BE2C (cell line): ENCODE measurements at regions not wholly inside any gene's neighbourhood (a gene's known extent, or its start where the extent isn't known, plus 50 kb on each side); places are given as distances from the start of the nearest gene placed in this dataset.
A peak's percentile ranks its signal among the peaks of the same experiment; 100 is the strongest.

ENCODE experiments used
- DNase-seq: peaks from one replicate; pipeline ENCODE4 v3.0.0-alpha.2; 2020
- H3K27me3 ChIP-seq: fragments of 250-450 bp; sonication (Bioruptor Pico); 2 replicates; pipeline ENCODE4 v1.5.1; 2020; ENCODE audit warnings: mild to moderate bottlenecking
- H3K36me3 ChIP-seq: fragments of 250-450 bp; sonication (Bioruptor Pico); 2 replicates; pipeline ENCODE4 v1.5.1; 2020; ENCODE audit warnings: mild to moderate bottlenecking
- H3K4me1 ChIP-seq: fragments of 250-450 bp; sonication (Bioruptor Pico); 2 replicates; pipeline ENCODE4 v1.5.1; 2020
- H3K4me3 ChIP-seq: 2 replicates; pipeline ENCODE4 v1.5.1; 2011; ENCODE audit warnings: low read depth, low read length
- H3K9me3 ChIP-seq: fragments of 250-450 bp; sonication (Bioruptor Pico); 2 replicates; pipeline ENCODE4 v1.5.1; 2020
- CTCF ChIP-seq: IDR thresholded peaks from 2 replicates; pipeline ENCODE4 v1.5.1; 2012; ENCODE audit warnings: mild to moderate bottlenecking, low read depth, low read length

DNA sequence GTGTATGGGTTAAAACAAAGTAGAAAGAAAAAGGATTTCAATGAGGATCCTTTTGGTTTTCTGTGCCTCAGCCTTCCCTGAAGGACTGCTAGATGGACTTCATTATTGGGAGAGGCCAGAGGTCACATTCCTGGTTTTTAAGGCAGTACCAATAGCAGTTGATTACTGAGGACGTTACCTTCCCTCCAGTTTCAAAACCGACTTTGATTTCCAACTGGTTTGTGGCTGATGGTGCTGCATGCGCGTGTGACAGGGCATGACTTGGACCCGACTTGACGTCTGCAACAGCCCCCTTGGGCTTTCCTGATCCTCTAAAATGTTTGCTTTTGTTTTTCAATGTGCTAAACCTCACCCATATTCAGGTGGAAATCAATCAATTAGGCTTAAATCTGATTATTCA, 314.3 kb upstream of the ARGLU1 start:
- H3K27me3 ChIP-seq = 0 out of 2 replicates have a peak, but pooled peaks cover 2% of the 10 kb centered on the region
- no peak for TF ChIP-seq CTCF
- no peaks in the 10 kb centered on the region for H3K36me3 ChIP-seq
- H3K4me3 ChIP-seq = no peak overlapping the region
- H3K9me3 ChIP-seq = no peaks in the 10 kb centered on the region
- no peak for DNase-seq
- no peaks in the 10 kb centered on the region for H3K4me1 ChIP-seq

DNA sequence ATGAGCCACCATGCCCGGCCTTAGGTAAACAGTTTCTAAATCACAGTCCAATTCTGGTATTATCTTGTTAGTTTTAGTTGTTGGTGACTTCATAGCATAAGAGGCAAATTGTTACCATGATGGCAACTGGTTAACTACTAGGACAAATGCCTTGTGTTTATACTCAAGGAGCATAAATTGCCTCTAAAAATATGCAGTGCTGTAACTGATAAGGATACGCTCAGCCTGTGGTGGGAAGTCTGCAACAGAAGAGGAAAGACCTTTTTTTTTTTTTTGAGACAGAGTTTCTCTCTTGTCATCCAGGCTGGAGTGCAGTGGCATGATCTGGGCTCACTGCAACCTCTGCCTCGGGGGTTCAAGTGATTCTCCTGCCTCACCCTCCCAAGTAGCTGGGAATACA, 311.9 kb upstream of the ARGLU1 start:
- Histone ChIP-seq H3K4me1 (no peaks in the 10 kb centered on the region), H3K4me3 (no peak overlapping the region), H3K9me3 (no peaks in the 10 kb centered on the region), H3K36me3 (no peaks in the 10 kb centered on the region), H3K27me3 (0 out of 2 replicates have a peak, but pooled peaks cover 2% of the 10 kb centered on the region)
- no peak for TF ChIP-seq CTCF
- DNase-seq = no peak

DNA sequence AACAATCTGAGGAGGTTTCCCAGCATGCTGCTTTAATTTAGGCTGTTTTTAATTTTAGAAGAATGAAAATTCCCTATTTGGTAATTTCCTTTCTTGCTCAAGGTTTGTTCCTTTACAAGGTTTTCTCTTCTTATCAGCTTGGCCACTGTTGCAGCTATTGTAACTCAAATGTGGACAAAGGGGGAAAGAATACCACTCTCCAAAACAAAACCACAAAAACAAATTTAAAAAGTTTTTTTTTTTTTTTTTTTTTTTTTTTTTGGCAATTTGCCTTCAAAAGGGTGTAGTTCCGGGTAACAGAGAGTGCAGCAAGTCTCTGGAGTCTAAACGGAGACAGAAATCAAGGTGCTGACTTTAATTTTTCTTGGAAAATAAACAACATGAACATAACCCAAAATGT, 306.4 kb upstream of the ARGLU1 start:
- no peaks in the 10 kb centered on the region for H3K36me3 ChIP-seq
- no peaks in the 10 kb centered on the region for H3K4me1 ChIP-seq
- TF ChIP-seq CTCF = no peak
- DNase-seq = no peak
- no peaks in the 10 kb centered on the region for H3K9me3 ChIP-seq
- no peaks in the 10 kb centered on the region for H3K27me3 ChIP-seq
- no peak overlapping the region for H3K4me3 ChIP-seq

DNA sequence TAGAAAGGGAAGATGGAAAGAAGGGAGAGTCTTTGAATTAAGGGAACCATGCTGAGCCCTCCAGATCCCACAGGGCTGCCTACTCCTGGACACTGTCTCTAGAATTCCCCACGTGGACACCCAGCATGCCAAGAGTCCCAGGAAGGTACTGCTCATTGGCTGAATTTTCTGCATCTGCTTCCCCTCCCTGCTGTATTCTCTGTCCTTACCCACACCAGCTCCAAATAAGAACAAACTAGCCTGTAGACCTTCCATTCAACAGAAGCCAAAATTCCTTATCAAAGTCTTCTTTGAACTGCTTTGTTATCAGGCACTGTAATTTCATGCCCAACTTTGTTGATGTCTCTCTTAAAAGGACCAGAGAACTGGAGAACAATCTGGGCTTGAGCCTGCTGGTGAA, 305.9 kb upstream of the ARGLU1 start:
- no peaks in the 10 kb centered on the region for H3K4me1 ChIP-seq
- H3K27me3 ChIP-seq = no peaks in the 10 kb centered on the region
- no peak for DNase-seq
- no peak for TF ChIP-seq CTCF
- H3K9me3 ChIP-seq = no peaks in the 10 kb centered on the region
- H3K36me3 ChIP-seq = no peaks in the 10 kb centered on the region
- no peak overlapping the region for H3K4me3 ChIP-seq

DNA sequence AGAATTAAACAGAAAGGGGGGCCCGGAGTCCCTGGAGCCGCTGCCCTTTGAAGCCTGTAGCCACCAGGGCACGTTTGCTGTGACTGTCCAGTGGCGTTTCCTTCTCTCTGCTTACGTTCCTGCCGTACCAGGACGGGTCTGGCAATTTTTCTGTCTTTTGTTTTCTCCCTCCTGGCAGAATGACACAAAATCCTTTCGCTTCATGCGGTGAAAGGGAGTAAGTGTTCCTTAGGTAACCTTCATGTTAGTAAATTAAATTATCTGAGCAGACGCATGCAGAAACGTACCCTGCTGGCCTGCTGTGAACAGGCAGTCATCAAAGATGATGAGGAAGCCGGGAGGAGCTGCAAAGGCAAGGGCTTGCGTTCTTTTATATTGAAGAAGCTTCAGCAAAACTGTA, 299.3 kb upstream of the ARGLU1 start:
- Histone ChIP-seq H3K27me3 (no peaks in the 10 kb centered on the region), H3K36me3 (no peaks in the 10 kb centered on the region), H3K4me3 (peak overlapping the region; percentile 59), H3K9me3 (no peaks in the 10 kb centered on the region), H3K4me1 (no peaks in the 10 kb centered on the region)
- peak; percentile 47 for TF ChIP-seq CTCF
- DNase-seq = peak; percentile 37

DNA sequence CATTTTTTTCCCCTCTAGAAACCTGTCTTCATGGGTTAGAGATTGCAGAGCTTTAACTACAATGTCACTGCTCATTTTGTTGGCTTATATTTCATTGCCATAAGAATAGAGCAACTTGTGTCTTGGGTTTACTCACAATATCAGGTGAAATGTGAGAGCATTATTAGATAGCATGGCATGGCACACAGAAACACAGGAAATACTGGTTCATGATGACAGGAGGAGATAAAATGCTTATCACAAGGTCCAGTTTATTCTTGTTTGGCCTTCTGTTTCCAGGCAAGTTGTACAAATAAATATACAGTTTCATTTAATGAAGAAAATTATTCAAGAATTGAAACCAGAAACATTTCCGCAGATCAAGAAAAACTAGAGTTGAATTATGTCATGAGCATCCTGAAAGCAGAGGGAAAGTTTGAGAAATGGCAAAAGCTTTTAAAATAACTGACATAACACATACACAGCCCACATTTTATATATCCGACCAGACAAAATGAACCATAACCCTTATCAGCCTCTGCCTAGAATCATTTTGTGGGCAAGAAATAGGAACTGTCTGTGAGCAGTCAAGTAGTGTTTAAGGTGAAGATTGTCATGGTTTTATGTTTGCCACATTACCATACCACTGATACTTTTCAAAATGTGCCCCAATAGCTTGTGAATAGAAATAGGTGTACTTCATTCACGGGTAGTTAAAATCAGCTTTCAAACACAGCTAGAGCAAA, 297.9 kb upstream of the ARGLU1 start:
- H3K27me3 ChIP-seq = no peaks in the 10 kb centered on the region
- no peak for DNase-seq
- H3K36me3 ChIP-seq = no peaks in the 10 kb centered on the region
- no peaks in the 10 kb centered on the region for H3K9me3 ChIP-seq
- H3K4me3 ChIP-seq = no peak overlapping the region
- TF ChIP-seq CTCF = no peak
- no peaks in the 10 kb centered on the region for H3K4me1 ChIP-seq
